ENCODE measurements at regions not wholly inside any gene's neighbourhood (a gene's known extent, or its start where the extent isn't known, plus 50 kb on each side); places are given as distances from the start of the nearest gene placed in this dataset.
A peak's percentile ranks its signal among the peaks of the same experiment; 100 is the strongest.

- no peak overlapping the region for H2AFZ ChIP-seq (ENCODE audit: low read depth)
- ChIA-PET POLR2A (interaction anchor here (1.1 to 1.5 kb wide), 4 partner anchors 52 to 136 kb away, joined by 4 to 8 read pairs (median 6); partner anchors contain the start of gene THY1), CTCF (interaction anchor here (0.6 to 16.3 kb wide), 83 partner anchors 9 to 828 kb away, joined by 3 to 390 read pairs (median 4); partner anchors contain the start of genes C1QTNF5, CBL, MCAM and NECTIN1)
- no peak overlapping the region for H3K9ac ChIP-seq
- H3K27ac ChIP-seq (ENCODE audit: low read depth in 2 of 2, low read length in 1 of 2): no peak overlapping the region
- H3K9me2 ChIP-seq: no peaks in the 10 kb centered on the region
- no peak overlapping the region; a peak in 1 of 4 replicates for H3K4me3 ChIP-seq (ENCODE audit: low read depth in 2 of 2, low read length in 1 of 2)
- no peaks in the 10 kb centered on the region for H3K9me3 ChIP-seq
- 0 out of 2 replicates have a peak, but pooled peaks cover 6% of the 10 kb centered on the region for H3K27me3 ChIP-seq (ENCODE audit: insufficient read depth)
- peaks cover 19 to 26% of the 10 kb centered on the region in 2 experiments; a peak in 3 of 4 replicates for H3K4me1 ChIP-seq (ENCODE audit: control insufficient read depth in 1 of 2, insufficient read depth in 2 of 2, low read depth in 1 of 2, low read length in 1 of 2)
- no peaks in the 10 kb centered on the region for H3K79me2 ChIP-seq (ENCODE audit: insufficient read depth)
- H3K36me3 ChIP-seq (replicated peaks in 1 of 2; ENCODE audit: control insufficient read depth in 1 of 2, insufficient read depth in 2 of 2, low read length in 1 of 2): no peaks in the 10 kb centered on the region
- 0 out of 2 replicates have a peak, but pooled peaks have one; percentile 23 for TF ChIP-seq RCOR1 (IDR thresholded peaks at IDR 0.05; ENCODE audit: low read length)
- TF ChIP-seq RAD21 (IDR thresholded peaks at IDR 0.05; ENCODE audit: low read length): peak; percentile 98
- TF ChIP-seq CTCF (IDR thresholded peaks at IDR 0.05): peak; percentile 96
- TF ChIP-seq SMC3 (IDR thresholded peaks at IDR 0.05; ENCODE audit: low read depth, low read length): peak; percentile 93
- no peak for TF ChIP-seq FOXM1 (IDR thresholded peaks at IDR 0.05; ENCODE audit: low read depth)
- TF ChIP-seq GABPA (IDR thresholded peaks at IDR 0.05; ENCODE audit: low read depth): no peak
- peak; percentile 54; the same call in 1 of the 2 replicates for TF ChIP-seq MXI1 (IDR thresholded peaks at IDR 0.05; ENCODE audit: low read depth, low read length)
- no peaks in the 10 kb centered on the region for H3F3A ChIP-seq (replicated peaks; ENCODE audit: insufficient read depth)
- peak overlapping the region; percentile 23; the same call in 1 of the 2 replicates for H3K4me2 ChIP-seq
- no peaks in the 10 kb centered on the region for H4K20me1 ChIP-seq (ENCODE audit: insufficient read depth)
- DNase-seq: peak; percentile 86
- WGBS (ENCODE audit: low lambda C conversion rate): 25% methylated on average over 8 of the region's 9 CpGs
Measured at GRCh38 chr11:119474682-119475596, 52.0 kb upstream of the THY1 start.

- 0 out of 2 replicates have a peak, but pooled peaks cover 6% of the 10 kb centered on the region for H3K27me3 ChIP-seq (ENCODE audit: insufficient read depth)
- H3K9me3 ChIP-seq: no peaks in the 10 kb centered on the region
- TF ChIP-seq RAD21 (IDR thresholded peaks at IDR 0.05; ENCODE audit: low read length) (no peak), FOXM1 (IDR thresholded peaks at IDR 0.05; ENCODE audit: low read depth) (no peak), PBX3 (IDR thresholded peaks at IDR 0.05) (no peak), TCF12 (IDR thresholded peaks at IDR 0.05) (no peak), YY1 (IDR thresholded peaks at IDR 0.05; ENCODE audit: low read depth) (no peak), JUND (IDR thresholded peaks at IDR 0.05) (no peak), NRF1 (IDR thresholded peaks at IDR 0.05; ENCODE audit: low read depth, low read length) (no peak), ELF1 (IDR thresholded peaks at IDR 0.05) (no peak), MXI1 (IDR thresholded peaks at IDR 0.05; ENCODE audit: low read depth, low read length) (no peak), CHD2 (IDR thresholded peaks at IDR 0.05; ENCODE audit: low read length, partially characterized antibody) (no peak), MAX (IDR thresholded peaks at IDR 0.05; ENCODE audit: low read depth) (no peak), USF1 (IDR thresholded peaks at IDR 0.05; ENCODE audit: borderline replicate concordance, low read depth) (no peak), RCOR1 (IDR thresholded peaks at IDR 0.05; ENCODE audit: low read length) (no peak)
- DNase-seq: no peak
- no peaks in the 10 kb centered on the region for H4K20me1 ChIP-seq (ENCODE audit: insufficient read depth)
- no peak overlapping the region for H3K4me3 ChIP-seq (ENCODE audit: low read depth in 2 of 2, low read length in 1 of 2)
- H3K4me1 ChIP-seq (ENCODE audit: control insufficient read depth in 1 of 2, insufficient read depth in 2 of 2, low read depth in 1 of 2, low read length in 1 of 2): peaks cover 19 to 27% of the 10 kb centered on the region in 2 experiments; a peak in 3 of 4 replicates
- H3K9ac ChIP-seq: no peak overlapping the region
- H2AFZ ChIP-seq (ENCODE audit: low read depth): no peak overlapping the region
- no peaks in the 10 kb centered on the region for H3K9me2 ChIP-seq
- 87% methylated on average over 11 of the region's 12 CpGs for WGBS (ENCODE audit: low lambda C conversion rate)
- POLR2A ChIA-PET: interaction anchor here (1.1 to 1.5 kb wide), 3 partner anchors 51 to 135 kb away, joined by 5 to 8 read pairs (median 7); partner anchors contain the start of gene THY1
- no peaks in the 10 kb centered on the region for H3K36me3 ChIP-seq (replicated peaks in 1 of 2; ENCODE audit: control insufficient read depth in 1 of 2, insufficient read depth in 2 of 2, low read length in 1 of 2)
- CTCF ChIA-PET: interaction anchor here (0.6 to 16.3 kb wide), 67 partner anchors 10 to 829 kb away, joined by 3 to 390 read pairs (median 5); partner anchors contain the start of genes C1QTNF5, CBL, MCAM and NECTIN1
- no peak overlapping the region for H3K4me2 ChIP-seq
- H3F3A ChIP-seq (replicated peaks; ENCODE audit: insufficient read depth): no peaks in the 10 kb centered on the region
- no peaks in the 10 kb centered on the region for H3K79me2 ChIP-seq (ENCODE audit: insufficient read depth)
- no peak overlapping the region for H3K27ac ChIP-seq (ENCODE audit: low read depth in 2 of 2, low read length in 1 of 2)
Measured at GRCh38 chr11:119473901-119474681, 51.1 kb upstream of the THY1 start.

Measured in SK-N-SH (cell line).